ENCODE measurements at regions not wholly inside any gene's neighbourhood (a gene's known extent, or its start where the extent isn't known, plus 50 kb on each side); places are given as distances from the start of the nearest gene placed in this dataset.

GRCh38 chr6:165729307-165729936, 66.4 kb upstream of the PDE10A start:
- TF ChIP-seq CTCF (IDR thresholded peaks at IDR 0.05; ENCODE audit: insufficient read depth, low read length) (peak; percentile 53), POLR2AphosphoS5 (IDR thresholded peaks at IDR 0.05; ENCODE audit: low read depth) (no peak)

Data from HL-60 (cell line).